BLaER1 treated with 17β-estradiol and CSF1 and Interleukin-3, amounts not matched to agents 10 nM and 100 nM (cell line): ENCODE measurements at regions not wholly inside any gene's neighbourhood (a gene's known extent, or its start where the extent isn't known, plus 50 kb on each side); places are given as distances from the start of the nearest gene placed in this dataset.

Experiments
- H3K27ac ChIP-seq, 11 experiments: shearing (Covaris generic); formaldehyde crosslinking; 2 replicates each; pipeline ENCODE4 v1.8.1; 2022
- H3K27me3 ChIP-seq, 11 experiments: shearing (Covaris generic); formaldehyde crosslinking; 2 replicates each; pipeline ENCODE4 v1.8.1; 2022
- H3K36me3 ChIP-seq, 11 experiments: shearing (Covaris generic); formaldehyde crosslinking; 2 replicates each; pipeline ENCODE4 v1.8.1; 2022
- H3K4me1 ChIP-seq, 10 experiments: shearing (Covaris generic); formaldehyde crosslinking; 2 replicates each; pipeline ENCODE4 v1.8.1; 2022
- H3K4me2 ChIP-seq, 11 experiments: shearing (Covaris generic); formaldehyde crosslinking; 2 replicates each; pipeline ENCODE4 v1.8.1; 2022
- H3K4me3 ChIP-seq, 10 experiments: shearing (Covaris generic); formaldehyde crosslinking; 2 replicates each; pipeline ENCODE4 v1.8.1; 2022
- H3K9ac ChIP-seq, 11 experiments: shearing (Covaris generic); formaldehyde crosslinking; 2 replicates each; pipeline ENCODE4 v1.8.1; 2022
- H3K9me3 ChIP-seq, 11 experiments: shearing (Covaris generic); formaldehyde crosslinking; replicated peaks in 1 of 11; 2 replicates each; pipeline ENCODE4 v1.8.1; 2022
- H4K20me1 ChIP-seq, 11 experiments: shearing (Covaris generic); formaldehyde crosslinking; 2 replicates each; pipeline ENCODE4 v1.8.1; 2022
- Cebpa-rat ChIP-seq, 11 experiments: shearing (Covaris generic); IDR thresholded peaks; 2 replicates each; pipeline ENCODE4 v1.8.1; 2022

GRCh38 chr1:30641572-30642353 lies 81.6 kb downstream of the MATN1 start:
- no peaks in the 10 kb centered on the region for H3K9me3 ChIP-seq
- no peak overlapping the region for H3K4me3 ChIP-seq
- no peak overlapping the region for H3K9ac ChIP-seq
- peaks cover 0 to 3% (median 0%) of the 10 kb centered on the region in 11 experiments; a peak in 1 of 22 replicates for H3K27me3 ChIP-seq
- TF ChIP-seq Cebpa-rat (IDR thresholded peaks at IDR 0.05) = no peak
- no peak overlapping the region for H3K27ac ChIP-seq
- H3K4me1 ChIP-seq = no peaks in the 10 kb centered on the region
- no peak overlapping the region for H3K4me2 ChIP-seq
- no peaks in the 10 kb centered on the region; a peak in 1 of 22 replicates for H4K20me1 ChIP-seq
- H3K36me3 ChIP-seq = no peaks in the 10 kb centered on the region

DNA sequence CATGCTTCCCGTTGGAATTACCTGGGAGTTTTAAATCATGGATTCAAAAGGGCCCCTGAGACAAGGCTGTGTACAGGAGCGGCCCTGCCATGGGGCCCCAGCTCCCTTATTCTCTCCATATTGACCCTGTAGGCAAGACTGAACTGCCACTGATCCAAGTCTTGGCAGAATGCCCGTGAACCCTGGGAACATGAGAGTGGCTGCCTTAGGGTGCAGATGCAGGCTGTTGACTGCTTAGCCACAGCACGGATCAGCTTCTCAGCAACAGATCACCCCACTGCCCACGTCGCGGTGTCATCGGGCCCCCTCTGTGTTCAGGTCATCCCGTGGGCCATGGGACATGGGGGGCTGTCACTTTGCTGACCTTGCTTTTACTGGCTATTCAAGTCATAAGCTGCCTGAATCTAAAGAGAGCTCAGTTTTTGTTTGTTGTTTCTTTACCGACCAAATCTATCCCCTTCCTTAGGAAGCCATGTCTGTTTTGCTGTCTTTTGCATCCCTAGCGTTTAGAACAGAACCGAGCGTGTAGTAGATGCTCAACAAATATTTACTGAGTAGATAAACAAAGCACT lies 83.4 kb downstream of the MATN1 start:
- Histone ChIP-seq H3K4me3 (no peak overlapping the region), H3K9me3 (no peaks in the 10 kb centered on the region), H3K4me1 (peaks cover 0 to 12% (median 0%) of the 10 kb centered on the region in 10 experiments; a peak in 3 of 20 replicates), H3K27ac (no peak overlapping the region), H3K36me3 (no peaks in the 10 kb centered on the region), H3K4me2 (no peak overlapping the region), H3K9ac (no peak overlapping the region), H4K20me1 (no peaks in the 10 kb centered on the region; a peak in 1 of 22 replicates), H3K27me3 (peaks cover 0 to 3% (median 0%) of the 10 kb centered on the region in 11 experiments; a peak in 1 of 22 replicates)
- TF ChIP-seq Cebpa-rat (IDR thresholded peaks at IDR 0.05) = no peak

- Histone ChIP-seq H3K36me3 (no peaks in the 10 kb centered on the region), H3K4me3 (no peak overlapping the region), H3K4me1 (peaks cover 0 to 15% (median 0%) of the 10 kb centered on the region in 10 experiments; a peak in 3 of 20 replicates), H3K27me3 (peaks cover 0 to 3% (median 0%) of the 10 kb centered on the region in 11 experiments; a peak in 1 of 22 replicates), H3K9me3 (no peaks in the 10 kb centered on the region), H4K20me1 (no peaks in the 10 kb centered on the region; a peak in 1 of 22 replicates), H3K27ac (no peak overlapping the region), H3K4me2 (no peak overlapping the region), H3K9ac (no peak overlapping the region)
- TF ChIP-seq Cebpa-rat (IDR thresholded peaks at IDR 0.05) = no peak
Observed at GRCh38 chr1:30638811-30639210, 84.6 kb downstream of the MATN1 start.

GRCh38 chr1:30638086-30638485 lies 85.3 kb downstream of the MATN1 start:
- Histone ChIP-seq H3K4me2 (no peak overlapping the region), H3K36me3 (no peaks in the 10 kb centered on the region), H3K27ac (no peak overlapping the region), H3K4me1 (peaks cover 0 to 17% (median 0%) of the 10 kb centered on the region in 10 experiments; a peak in 3 of 20 replicates), H3K9me3 (no peaks in the 10 kb centered on the region), H3K9ac (no peak overlapping the region), H3K27me3 (peaks cover 0 to 3% (median 0%) of the 10 kb centered on the region in 11 experiments; a peak in 1 of 22 replicates), H3K4me3 (no peak overlapping the region), H4K20me1 (no peaks in the 10 kb centered on the region; a peak in 1 of 22 replicates)
- TF ChIP-seq Cebpa-rat (IDR thresholded peaks at IDR 0.05) = no peak

- Histone ChIP-seq H3K9me3 (no peaks in the 10 kb centered on the region), H4K20me1 (no peaks in the 10 kb centered on the region), H3K4me3 (no peak overlapping the region), H3K4me1 (peaks cover 0 to 25% (median under 1%) of the 10 kb centered on the region in 10 experiments; a peak in 7 of 20 replicates), H3K4me2 (no peak overlapping the region), H3K27ac (no peak overlapping the region), H3K27me3 (peaks cover 0 to 3% (median 0%) of the 10 kb centered on the region in 11 experiments; a peak in 1 of 22 replicates), H3K36me3 (no peaks in the 10 kb centered on the region), H3K9ac (no peak overlapping the region)
- no peak for TF ChIP-seq Cebpa-rat (IDR thresholded peaks at IDR 0.05)
Observed at GRCh38 chr1:30637183-30637980, 86.0 kb downstream of the MATN1 start.

DNA sequence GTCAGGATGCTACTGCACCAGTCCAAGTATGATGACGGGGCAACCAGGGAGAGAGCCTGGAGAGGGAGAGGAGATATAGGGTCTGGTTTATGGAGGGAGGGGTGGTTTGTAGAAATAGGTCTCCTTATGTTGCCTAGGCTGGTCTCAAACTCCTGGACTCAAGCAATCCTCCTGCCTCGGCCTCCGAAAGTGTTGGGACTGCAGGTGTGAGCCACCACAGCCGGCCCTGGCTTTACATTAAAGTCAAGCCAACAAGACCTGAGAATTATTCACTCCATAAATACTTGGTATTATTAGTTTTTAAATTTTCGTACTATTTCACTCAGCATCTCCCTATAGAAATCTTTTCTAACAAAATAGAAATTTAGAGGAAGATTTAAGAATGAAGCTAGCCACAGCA lies 86.8 kb downstream of the MATN1 start:
- no peak for TF ChIP-seq Cebpa-rat (IDR thresholded peaks at IDR 0.05)
- Histone ChIP-seq H3K9ac (no peak overlapping the region), H4K20me1 (no peaks in the 10 kb centered on the region), H3K27ac (no peak overlapping the region), H3K27me3 (peaks cover 0 to 3% (median 0%) of the 10 kb centered on the region in 11 experiments; a peak in 1 of 22 replicates), H3K36me3 (no peaks in the 10 kb centered on the region), H3K4me2 (no peak overlapping the region), H3K4me1 (peaks cover 0 to 31% (median 2%) of the 10 kb centered on the region in 10 experiments; a peak in 7 of 20 replicates), H3K9me3 (no peaks in the 10 kb centered on the region), H3K4me3 (no peak overlapping the region)

DNA sequence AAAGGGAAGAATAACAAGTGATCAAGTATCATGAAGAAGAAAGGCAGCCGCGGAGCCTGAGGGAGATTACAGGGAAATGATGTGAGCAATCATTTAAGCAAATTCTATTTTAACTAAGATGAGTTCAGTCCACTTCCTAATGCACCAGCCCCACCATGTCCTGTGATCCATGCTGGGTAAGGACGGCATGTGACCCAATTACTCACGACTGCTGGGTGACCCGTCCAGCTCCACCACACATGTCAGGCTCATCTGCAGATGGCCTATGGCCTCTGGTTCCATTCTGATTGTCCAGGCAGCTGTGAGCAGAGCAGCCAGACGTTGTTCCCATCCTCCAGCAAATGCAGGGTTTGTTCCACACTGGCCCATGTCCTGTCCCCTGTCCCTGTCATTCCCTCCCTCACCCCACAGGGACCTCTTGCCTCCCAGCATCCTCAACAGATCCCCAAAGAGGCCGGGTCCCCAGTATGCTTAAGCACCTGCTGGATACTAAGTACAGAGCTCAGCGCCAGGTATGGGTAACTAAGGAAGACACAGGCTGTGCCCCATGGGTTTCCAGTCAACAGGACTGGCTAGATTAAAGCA lies 87.9 kb downstream of the MATN1 start:
- Histone ChIP-seq H3K4me3 (no peak overlapping the region), H3K27ac (no peak overlapping the region), H3K4me1 (peaks cover 0 to 31% (median 2%) of the 10 kb centered on the region in 10 experiments; a peak in 7 of 20 replicates), H3K36me3 (no peaks in the 10 kb centered on the region), H4K20me1 (no peaks in the 10 kb centered on the region), H3K4me2 (peak overlapping the region in 2 of 11 experiments; percentile 5 to 42; a peak in 2 of 22 replicates), H3K9ac (no peak overlapping the region), H3K9me3 (no peaks in the 10 kb centered on the region), H3K27me3 (peaks cover 0 to 1% (median 0%) of the 10 kb centered on the region in 11 experiments; a peak in 1 of 22 replicates)
- no peak for TF ChIP-seq Cebpa-rat (IDR thresholded peaks at IDR 0.05)

DNA sequence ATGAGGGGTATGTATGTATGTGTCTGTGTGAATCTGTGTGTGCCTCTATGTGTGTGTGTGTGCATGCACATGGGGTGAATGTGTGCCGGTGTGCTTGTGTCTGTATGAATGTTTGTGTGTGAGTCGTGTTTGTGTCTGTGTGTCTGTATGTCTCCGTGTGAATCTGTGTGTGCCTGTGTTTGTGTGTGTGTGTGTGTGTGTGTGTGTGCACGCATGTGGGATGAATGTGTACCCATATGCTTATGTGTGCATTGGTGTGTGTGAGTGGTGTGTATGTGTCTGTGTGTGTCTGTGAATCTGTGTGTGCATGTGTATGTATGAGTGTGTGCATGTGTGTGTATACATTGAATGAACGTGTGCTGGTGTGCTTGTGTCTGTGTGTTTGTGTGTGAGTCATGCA lies 88.9 kb downstream of the MATN1 start:
- Histone ChIP-seq H3K4me2 (peak overlapping the region in 1 of 11 experiments; percentile 42; a peak in 1 of 22 replicates), H3K9ac (no peak overlapping the region), H4K20me1 (no peaks in the 10 kb centered on the region), H3K4me3 (no peak overlapping the region), H3K4me1 (peaks cover 0 to 31% (median 2%) of the 10 kb centered on the region in 10 experiments; a peak in 7 of 20 replicates), H3K27ac (no peak overlapping the region), H3K36me3 (no peaks in the 10 kb centered on the region), H3K9me3 (no peaks in the 10 kb centered on the region), H3K27me3 (no peaks in the 10 kb centered on the region)
- no peak for TF ChIP-seq Cebpa-rat (IDR thresholded peaks at IDR 0.05)
